Stomach smooth muscle (tissue), 2 donors: ENCODE measurements at regions not wholly inside any gene's neighbourhood (a gene's known extent, or its start where the extent isn't known, plus 50 kb on each side); places are given as distances from the start of the nearest gene placed in this dataset.

Source experiments
- H3K27ac ChIP-seq: one replicate; pipeline ENCODE4 v1.7.0; 2013; ENCODE audit warnings: mild to moderate bottlenecking, low read length, inconsistent platforms
- H3K27me3 ChIP-seq, 2 donors: one replicate each; pipeline ENCODE4 v1.7.0; 2013; ENCODE audit warnings: low read length in 2 of 2; ENCODE audit not compliant: insufficient read depth in 2 of 2, control insufficient read depth in 1 of 2
- H3K36me3 ChIP-seq, 2 donors: one replicate each; pipeline ENCODE4 v1.7.0; 2013; ENCODE audit warnings: low read length in 2 of 2; ENCODE audit not compliant: control insufficient read depth in 2 of 2, insufficient read depth in 2 of 2
- H3K4me1 ChIP-seq: one replicate; pipeline ENCODE4 v1.7.0; 2013; ENCODE audit warnings: low read length; ENCODE audit not compliant: control insufficient read depth, insufficient read depth
- H3K4me3 ChIP-seq, 2 donors: one replicate each; pipeline ENCODE4 v1.7.0; 2013; ENCODE audit warnings: low read length in 2 of 2
- H3K9ac ChIP-seq, 2 donors: one replicate each; pipeline ENCODE4 v1.7.0; 2013; ENCODE audit warnings: low read length in 2 of 2, mild to moderate bottlenecking in 1 of 2
- H3K9me3 ChIP-seq, 2 donors: one replicate each; pipeline ENCODE4 v1.7.0; 2013; ENCODE audit warnings: low read length in 2 of 2; ENCODE audit not compliant: control insufficient read depth in 2 of 2
- donor health status: healthy.
- donor health status: Pancreatic carcinoma.

GRCh38 chr3:176687754-176688153 lies 509.5 kb downstream of the TBL1XR1 start:
- no peaks in the 10 kb centered on the region for H3K4me1 ChIP-seq
- H3K36me3 ChIP-seq: no peaks in the 10 kb centered on the region
- H3K27me3 ChIP-seq: no peaks in the 10 kb centered on the region
- peaks cover 0 to 8% of the 10 kb centered on the region in 2 donors for H3K9me3 ChIP-seq
- H3K27ac ChIP-seq: no peak overlapping the region
- no peak overlapping the region for H3K4me3 ChIP-seq
- H3K9ac ChIP-seq: no peak overlapping the region

- H3K4me1 ChIP-seq: no peaks in the 10 kb centered on the region
- H3K27ac ChIP-seq: no peak overlapping the region
- no peaks in the 10 kb centered on the region for H3K36me3 ChIP-seq
- H3K4me3 ChIP-seq: no peak overlapping the region
- peaks cover 3 to 8% of the 10 kb centered on the region in 2 donors for H3K9me3 ChIP-seq
- no peaks in the 10 kb centered on the region for H3K27me3 ChIP-seq
- no peak overlapping the region for H3K9ac ChIP-seq
Measured at GRCh38 chr3:176683382-176683781, 513.9 kb downstream of the TBL1XR1 start.

- Histone ChIP-seq H3K9me3 (no peaks in the 10 kb centered on the region), H3K4me1 (no peaks in the 10 kb centered on the region), H3K4me3 (no peak overlapping the region), H3K27ac (no peak overlapping the region), H3K9ac (no peak overlapping the region), H3K27me3 (no peaks in the 10 kb centered on the region), H3K36me3 (no peaks in the 10 kb centered on the region)
Measured at GRCh38 chr3:176663837-176664831, 533.1 kb downstream of the TBL1XR1 start.

- Histone ChIP-seq H3K27ac (no peak overlapping the region), H3K27me3 (no peaks in the 10 kb centered on the region), H3K4me1 (no peaks in the 10 kb centered on the region), H3K9me3 (no peaks in the 10 kb centered on the region), H3K4me3 (no peak overlapping the region), H3K36me3 (no peaks in the 10 kb centered on the region), H3K9ac (no peak overlapping the region)
Measured at GRCh38 chr3:176663387-176663786, 533.9 kb downstream of the TBL1XR1 start.

- Histone ChIP-seq H3K36me3 (no peaks in the 10 kb centered on the region), H3K27ac (no peak overlapping the region), H3K4me1 (no peaks in the 10 kb centered on the region), H3K9ac (no peak overlapping the region), H3K9me3 (no peaks in the 10 kb centered on the region), H3K27me3 (no peaks in the 10 kb centered on the region), H3K4me3 (no peak overlapping the region)
Measured at GRCh38 chr3:176661432-176661964, 535.8 kb downstream of the TBL1XR1 start.

GRCh38 chr3:176655404-176656094 lies 541.7 kb downstream of the TBL1XR1 start:
- no peak overlapping the region for H3K9ac ChIP-seq
- H3K9me3 ChIP-seq: no peaks in the 10 kb centered on the region
- H3K27ac ChIP-seq: no peak overlapping the region
- no peaks in the 10 kb centered on the region for H3K4me1 ChIP-seq
- no peaks in the 10 kb centered on the region for H3K36me3 ChIP-seq
- H3K27me3 ChIP-seq: no peaks in the 10 kb centered on the region
- no peak overlapping the region for H3K4me3 ChIP-seq

- Histone ChIP-seq H3K4me3 (no peak overlapping the region), H3K9me3 (no peaks in the 10 kb centered on the region), H3K27me3 (no peaks in the 10 kb centered on the region), H3K4me1 (no peaks in the 10 kb centered on the region), H3K9ac (no peak overlapping the region), H3K36me3 (no peaks in the 10 kb centered on the region), H3K27ac (no peak overlapping the region)
Measured at GRCh38 chr3:176651622-176652021, 545.7 kb downstream of the TBL1XR1 start.

GRCh38 chr3:176650478-176650877 lies 546.8 kb downstream of the TBL1XR1 start:
- Histone ChIP-seq H3K27me3 (no peaks in the 10 kb centered on the region), H3K9ac (no peak overlapping the region), H3K9me3 (no peaks in the 10 kb centered on the region), H3K27ac (no peak overlapping the region), H3K4me1 (no peaks in the 10 kb centered on the region), H3K36me3 (no peaks in the 10 kb centered on the region), H3K4me3 (no peak overlapping the region)

- H3K4me1 ChIP-seq: no peaks in the 10 kb centered on the region
- H3K9me3 ChIP-seq: no peaks in the 10 kb centered on the region
- H3K4me3 ChIP-seq: no peak overlapping the region
- no peaks in the 10 kb centered on the region for H3K36me3 ChIP-seq
- H3K27ac ChIP-seq: no peak overlapping the region
- H3K9ac ChIP-seq: no peak overlapping the region
- no peaks in the 10 kb centered on the region for H3K27me3 ChIP-seq
Measured at GRCh38 chr3:176647987-176648386, 549.3 kb downstream of the TBL1XR1 start.

- Histone ChIP-seq H3K9ac (no peak overlapping the region), H3K27ac (no peak overlapping the region), H3K4me3 (no peak overlapping the region), H3K27me3 (no peaks in the 10 kb centered on the region), H3K36me3 (no peaks in the 10 kb centered on the region), H3K4me1 (no peaks in the 10 kb centered on the region), H3K9me3 (no peaks in the 10 kb centered on the region)
Measured at GRCh38 chr3:176633511-176633910, 563.8 kb downstream of the TBL1XR1 start.
